ENCODE measurements at regions not wholly inside any gene's neighbourhood (a gene's known extent, or its start where the extent isn't known, plus 50 kb on each side); places are given as distances from the start of the nearest gene placed in this dataset.
"Not testable (repeated sequence)": the region's sequence is repeated elsewhere in the genome, so short reads cannot be mapped to it uniquely, and the experiment has no call there.

DNA sequence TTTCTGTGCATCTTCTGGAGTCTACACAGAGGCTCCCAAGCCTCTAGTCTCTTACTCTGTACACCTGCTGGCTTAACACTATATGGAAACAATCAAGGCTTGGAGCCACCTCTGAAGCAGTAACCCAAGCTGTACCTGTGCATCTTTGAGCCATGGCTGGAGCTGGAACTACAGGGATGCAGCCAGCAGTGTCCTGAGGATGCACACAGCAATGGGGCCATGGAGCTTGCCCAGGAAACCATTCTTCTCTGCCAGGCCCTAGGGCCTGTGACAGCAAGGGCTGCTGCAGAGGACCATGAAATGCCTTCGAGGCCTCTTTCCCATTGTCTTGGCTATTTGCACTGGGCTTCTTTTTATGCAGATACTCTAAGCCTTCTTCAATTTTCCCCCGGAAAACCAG lies 332.1 kb downstream of the FOXD4L4 start:
- not testable (repeated sequence) for TF ChIP-seq CTCF (IDR thresholded peaks at IDR 0.05; ENCODE audit: poor library complexity); EZH2 (IDR thresholded peaks at IDR 0.05; ENCODE audit: borderline replicate concordance); EZH2phosphoT487 (IDR thresholded peaks at IDR 0.05; ENCODE audit: low read depth, severe bottlenecking, unreplicated experiment)

All from hepatocyte (in vitro differentiated cells).